GM21576 (cell line): ENCODE measurements at regions not wholly inside any gene's neighbourhood (a gene's known extent, or its start where the extent isn't known, plus 50 kb on each side); places are given as distances from the start of the nearest gene placed in this dataset.

Experiments
- ATAC-seq: cut with Tn5 transposase; IDR thresholded peaks from one replicate; pipeline ENCODE4 v1.9.1; 2021; ENCODE audit warnings: mild to moderate bottlenecking, moderate library complexity; ENCODE audit not compliant: unreplicated experiment

DNA sequence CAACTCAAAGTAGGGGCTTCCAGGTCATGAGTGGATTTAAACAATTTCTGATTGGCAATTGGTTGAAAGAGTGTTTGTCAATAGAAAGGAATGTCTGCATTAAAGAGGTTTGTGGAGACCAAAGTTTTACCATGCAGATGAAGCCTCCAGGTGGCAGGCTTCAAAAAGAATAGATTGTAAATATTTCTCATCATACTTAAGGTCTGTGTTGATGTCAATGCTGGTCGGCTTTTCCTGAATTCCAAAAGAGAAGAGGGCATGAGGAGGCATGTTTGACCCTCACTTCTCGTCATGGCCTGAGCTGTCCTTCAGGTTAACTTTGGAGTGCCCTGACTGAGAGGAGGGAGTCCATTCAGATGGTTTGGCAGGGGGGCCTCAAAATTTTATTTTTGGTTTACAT is 125.4 kb upstream of the RFC3 start:
- ATAC-seq = no peak

DNA sequence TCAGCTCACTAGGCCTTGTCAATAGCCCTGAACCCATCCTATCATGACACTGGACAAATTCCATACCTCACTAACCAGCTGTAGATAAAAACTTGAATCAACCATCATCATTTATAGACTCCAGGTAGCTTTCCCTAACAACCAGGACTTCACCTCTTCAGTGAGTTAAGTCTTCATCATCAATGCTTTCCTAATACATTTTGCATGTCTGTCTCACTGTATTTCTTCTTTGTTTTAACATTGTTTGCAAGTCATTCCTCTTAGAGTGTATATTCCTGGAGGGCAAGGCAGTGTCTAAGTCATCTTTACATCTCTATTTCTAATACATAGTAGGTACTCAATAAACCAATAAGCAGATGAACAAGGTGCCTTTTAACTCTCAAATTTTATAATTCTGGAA is 123.4 kb upstream of the RFC3 start:
- no peak for ATAC-seq

DNA sequence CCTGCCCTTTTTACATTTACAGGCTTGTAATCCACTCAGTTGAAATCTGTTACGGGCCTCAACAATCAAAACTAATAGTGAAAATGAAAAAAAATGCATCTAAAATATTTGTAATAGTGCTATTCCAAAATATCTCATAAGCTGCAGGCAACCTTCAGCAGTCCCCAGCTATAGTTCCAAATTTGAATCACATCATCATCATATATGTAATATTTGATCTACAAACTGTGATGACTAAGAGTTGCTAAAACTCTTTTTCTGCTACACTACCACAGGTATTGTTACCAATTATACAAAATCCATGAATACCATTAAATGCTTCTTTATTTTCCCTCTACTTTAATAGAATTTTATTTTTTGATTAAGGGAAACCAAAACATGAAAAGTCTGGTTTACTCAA is 121.4 kb upstream of the RFC3 start:
- ATAC-seq = no peak

DNA sequence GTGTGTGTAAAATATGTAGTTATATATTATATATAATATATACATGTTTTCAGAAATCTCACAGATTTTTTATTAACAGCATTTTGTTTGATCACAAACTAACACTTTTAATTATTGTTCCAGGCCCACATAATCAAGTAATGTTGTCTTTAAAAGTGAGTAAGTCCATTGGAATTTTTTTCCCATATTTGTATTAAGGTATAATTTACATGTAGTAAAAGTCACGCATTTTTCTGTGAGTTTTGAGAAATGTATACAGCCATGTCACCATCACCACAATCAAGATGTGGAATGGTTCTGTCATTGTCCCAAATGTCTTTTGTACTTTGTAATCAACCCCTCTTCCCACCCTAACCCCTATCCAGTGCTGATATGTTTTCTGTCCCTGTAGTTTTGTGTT is 120.0 kb upstream of the RFC3 start:
- ATAC-seq = no peak

DNA sequence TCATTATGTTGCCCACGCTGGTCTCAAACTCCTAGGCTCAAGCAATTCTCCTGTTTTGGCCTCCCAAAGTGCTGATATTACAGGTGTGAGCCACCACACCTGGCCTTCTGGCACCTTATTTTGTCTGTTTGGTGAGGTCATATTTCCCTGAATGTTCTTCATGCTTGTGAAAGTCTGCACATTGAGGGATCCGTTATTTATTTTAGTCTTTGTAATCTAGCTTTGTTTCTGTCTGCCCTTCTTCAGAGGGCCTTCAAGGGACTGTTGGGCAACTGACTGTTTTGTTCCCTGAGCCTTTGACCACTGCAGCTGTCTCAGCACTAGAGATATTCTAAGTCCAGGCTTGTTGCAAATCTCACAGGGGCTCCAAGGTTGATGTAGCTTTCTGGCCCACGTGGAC is 110.5 kb upstream of the RFC3 start:
- no peak for ATAC-seq

DNA sequence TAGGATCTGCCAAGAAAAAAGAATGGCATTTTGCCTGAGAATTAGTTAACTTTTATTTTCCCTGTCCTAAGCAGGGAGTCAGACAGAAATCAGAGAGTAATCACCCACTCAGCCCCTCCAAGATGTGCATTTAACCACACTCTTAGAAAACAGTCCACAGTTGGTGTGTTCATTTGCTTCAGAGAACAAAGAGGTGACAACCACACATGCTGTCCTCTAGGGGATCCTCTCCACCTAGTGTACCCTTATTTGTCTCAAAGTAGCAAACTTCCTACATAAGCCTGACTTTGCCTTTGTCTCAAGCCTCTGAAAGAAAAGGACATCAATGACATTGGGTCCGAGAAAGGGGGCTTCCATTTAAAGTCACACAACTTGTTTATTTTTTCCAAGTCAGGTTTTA is 107.0 kb upstream of the RFC3 start:
- ATAC-seq = no peak

DNA sequence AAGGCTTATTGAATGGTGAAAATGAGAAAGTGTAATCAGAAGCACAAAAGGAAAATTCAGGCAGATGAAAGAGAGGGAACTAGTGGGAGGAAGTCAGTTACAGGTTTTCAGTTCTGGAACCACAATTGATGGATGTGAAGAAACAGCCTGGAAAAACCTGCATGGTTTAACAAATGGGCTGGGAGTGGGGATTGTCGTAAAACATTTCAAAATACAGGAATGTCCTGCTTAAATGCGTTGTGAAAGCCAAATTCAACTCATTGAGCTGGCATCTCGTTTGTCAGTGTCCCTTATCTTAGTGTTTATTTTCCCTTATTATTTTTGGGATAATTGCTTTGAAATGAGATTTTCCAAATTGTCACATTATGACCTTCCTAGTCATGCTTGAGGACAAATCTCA is 106.5 kb upstream of the RFC3 start:
- ATAC-seq = no peak

DNA sequence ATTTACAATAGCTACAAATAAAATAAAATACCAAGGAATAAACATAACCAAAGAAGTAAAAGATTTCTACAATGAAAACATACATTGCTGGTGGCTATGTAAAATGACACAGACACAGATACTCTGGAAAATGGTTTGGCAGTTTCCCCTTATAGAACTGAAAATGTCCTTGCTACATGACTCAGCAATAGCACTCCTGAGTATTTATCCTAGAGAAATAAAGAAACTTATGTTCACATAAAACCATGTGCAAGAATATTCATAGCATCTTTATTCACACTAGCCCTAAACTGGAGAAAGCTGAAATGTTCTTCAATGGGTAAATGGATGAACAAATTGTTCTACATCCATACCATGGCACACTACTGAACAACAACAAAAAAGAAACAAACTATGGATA is 100.2 kb upstream of the RFC3 start:
- ATAC-seq = no peak

DNA sequence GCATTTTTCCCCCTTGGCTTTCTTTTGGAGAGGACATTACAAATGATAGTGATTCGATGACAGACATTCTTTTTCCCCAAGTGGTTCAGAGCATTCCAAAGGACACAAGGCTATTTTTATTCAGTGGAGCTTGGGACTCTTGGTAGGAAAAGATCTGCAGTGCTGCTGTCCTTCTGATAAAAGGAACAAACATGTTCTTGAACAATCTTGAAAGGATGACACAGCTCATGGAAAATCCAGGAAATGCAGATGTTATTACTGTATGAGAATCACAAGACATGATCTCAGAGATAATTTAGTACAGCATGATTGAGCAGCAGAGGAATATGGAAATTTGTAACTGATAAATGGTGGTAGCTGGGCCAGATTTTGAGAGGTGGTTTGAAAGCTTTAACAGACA is 96.2 kb upstream of the RFC3 start:
- no peak for ATAC-seq

DNA sequence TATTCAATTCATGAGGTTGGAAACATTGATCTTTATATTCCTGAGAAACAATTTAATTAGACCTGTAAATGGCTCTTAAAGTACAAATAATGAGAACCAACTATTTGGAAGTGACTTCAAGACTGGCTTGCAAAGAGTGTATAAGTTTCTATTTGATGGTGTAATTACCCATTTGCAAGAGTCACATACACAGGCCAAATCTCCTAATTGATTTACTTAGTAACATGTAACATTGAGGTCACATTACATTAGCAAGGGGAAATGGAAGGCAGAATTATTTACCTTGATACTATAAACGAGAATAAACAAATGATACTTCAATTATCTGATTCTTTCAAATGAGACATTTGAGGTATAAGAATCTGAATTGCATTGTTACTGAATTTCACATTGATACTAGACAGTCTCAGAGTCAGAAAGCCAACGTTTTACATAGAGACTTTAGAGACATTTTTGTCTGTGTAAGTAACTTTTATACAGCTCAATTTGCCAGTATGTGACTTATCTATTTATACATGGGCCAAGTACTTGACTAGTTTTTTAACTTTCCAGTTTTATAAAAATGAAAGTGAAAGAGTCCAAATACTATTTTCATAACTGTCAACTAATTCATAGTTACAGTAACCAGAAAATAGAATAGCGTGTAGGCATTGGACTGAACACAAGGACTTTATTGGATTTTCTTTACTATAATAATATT is 95.6 kb upstream of the RFC3 start:
- no peak for ATAC-seq

DNA sequence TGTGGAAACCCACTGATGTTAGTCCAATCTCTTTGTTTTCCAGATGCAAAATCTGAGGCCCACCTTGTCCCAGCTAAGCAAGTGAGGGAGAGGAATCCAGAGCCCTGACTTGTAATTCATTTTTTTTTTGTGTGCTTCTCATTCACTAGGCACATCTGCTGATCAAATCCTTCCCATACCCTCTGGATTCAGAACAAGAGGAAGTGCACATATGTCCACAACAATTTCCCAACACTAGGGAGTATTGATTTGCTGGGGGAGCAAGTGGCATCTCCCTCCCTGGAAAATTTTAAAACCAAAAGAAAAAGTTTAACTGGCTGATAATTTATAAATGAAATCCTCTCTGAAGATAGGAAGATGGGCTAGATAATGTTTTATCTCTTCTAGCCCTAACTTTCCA is 94.6 kb upstream of the RFC3 start:
- no peak for ATAC-seq

DNA sequence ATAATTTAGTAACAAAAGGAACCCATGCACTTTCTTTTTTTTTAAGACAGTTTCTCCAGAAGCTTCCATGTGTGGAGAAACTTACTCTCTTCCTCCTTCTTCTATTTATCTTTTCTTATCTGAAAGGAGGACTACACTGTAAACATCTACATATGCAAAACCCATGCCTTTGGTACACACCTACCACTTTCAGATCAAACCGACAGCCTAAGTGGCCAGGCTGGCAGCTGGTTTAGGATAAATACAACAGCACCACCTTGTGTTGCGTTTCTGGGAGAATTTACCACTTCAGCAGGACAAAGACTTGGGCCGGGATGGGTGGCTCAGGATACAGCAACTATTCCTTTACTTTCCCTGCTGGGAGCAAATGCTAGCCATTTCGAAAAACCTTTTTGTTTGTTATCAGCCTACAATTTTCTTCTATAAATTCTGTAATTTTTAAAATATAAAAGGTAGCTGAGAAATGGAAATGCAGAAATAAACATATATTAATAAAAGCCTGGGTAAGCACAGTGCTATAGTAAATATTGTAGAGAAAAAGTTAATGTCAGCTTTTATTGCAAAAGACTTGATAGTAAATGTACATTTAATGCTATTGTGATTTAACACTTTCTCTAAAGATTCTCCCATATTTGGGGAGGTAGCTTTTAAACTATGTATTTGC is 94.0 kb upstream of the RFC3 start:
- ATAC-seq = peak; percentile 60

DNA sequence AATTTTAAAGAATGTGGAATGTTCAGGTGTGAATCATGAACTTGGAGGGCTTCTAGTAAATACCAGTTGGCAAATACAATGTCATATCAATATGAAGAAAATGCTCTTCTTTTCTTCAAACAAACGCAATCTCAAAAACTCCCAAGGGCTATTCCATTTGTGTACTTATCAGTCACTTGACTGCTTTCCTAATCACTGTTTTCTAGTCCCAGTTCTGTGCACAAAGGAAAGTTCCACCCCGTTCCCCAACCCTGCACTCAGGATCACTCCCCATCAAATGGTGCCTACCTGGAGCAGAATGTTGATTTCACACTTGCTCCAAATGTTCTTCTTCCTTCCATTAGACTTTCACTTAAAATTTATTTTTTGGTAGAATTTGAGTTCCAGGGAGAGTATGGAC is 92.6 kb upstream of the RFC3 start:
- no peak for ATAC-seq

DNA sequence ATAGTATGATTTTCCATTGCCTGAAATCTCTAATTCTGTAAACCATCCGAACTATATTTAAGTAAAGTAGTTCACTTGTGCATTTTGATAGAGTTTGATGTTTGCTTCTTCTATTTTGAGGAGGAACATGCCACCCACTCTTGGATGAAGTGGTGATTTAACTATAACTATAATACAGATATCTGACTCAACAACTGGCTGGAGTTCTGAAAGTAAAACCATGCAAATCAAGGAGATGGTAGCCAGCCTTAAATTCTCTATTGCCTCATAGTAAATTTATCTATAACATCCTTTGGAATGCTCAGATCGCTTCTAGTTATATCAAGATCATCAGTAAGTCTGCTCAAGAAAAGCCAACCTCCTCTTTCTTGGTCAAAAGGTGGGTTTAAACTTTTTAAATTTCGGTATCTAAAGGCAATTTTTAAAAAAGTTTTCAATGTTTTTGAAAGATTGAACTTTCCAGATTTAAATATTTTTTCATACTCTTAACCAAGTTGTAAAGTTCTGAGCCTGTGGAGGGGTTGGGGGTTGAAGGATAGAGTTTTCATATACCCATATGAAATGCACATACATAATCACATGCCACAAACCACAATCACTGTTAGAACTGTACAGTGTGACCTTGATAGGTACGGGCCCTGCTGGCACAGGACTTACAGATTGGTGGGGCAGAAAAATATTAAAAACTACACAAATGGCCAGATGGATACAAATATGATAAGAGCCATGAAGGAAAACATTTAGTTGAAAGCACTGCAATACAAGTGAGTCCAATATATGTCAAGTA is 90.5 kb upstream of the RFC3 start:
- ATAC-seq = no peak

DNA sequence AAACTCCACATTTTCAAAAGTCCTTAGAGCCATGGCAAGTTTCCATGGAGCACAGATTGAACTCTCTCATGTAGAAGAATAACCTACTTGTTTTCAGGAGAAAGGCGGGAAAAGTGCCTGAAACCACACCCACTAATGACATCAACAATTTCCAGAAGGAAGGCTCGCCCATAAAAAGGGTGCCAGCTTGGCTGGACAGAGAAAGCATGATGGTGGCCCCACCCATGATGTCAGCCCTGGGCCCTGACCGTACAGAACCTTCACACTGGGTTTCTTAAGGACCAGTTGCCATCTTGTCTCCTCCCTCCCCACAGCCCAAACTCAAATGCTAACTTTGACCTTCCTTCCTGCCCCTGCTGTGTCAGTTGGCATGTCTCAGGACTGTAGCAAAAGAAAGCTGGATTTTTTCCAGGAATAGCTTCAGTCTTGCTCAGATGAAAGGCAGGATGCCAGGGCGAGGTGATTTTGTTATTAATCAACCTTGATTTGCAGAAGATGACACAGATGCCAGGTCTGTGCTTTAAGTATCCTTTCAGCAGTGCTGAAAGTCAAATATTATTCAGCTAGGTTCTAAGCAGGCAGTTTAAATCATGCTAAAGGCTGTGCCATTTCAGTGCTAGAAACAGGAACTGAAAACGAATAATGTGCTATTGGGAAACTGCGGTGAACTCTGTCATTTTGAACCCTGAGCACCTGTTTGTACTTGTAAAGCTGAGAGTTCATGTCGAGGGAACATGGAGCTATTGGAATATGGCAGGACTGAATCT is 89.5 kb upstream of the RFC3 start:
- ATAC-seq = peak; percentile 82

DNA sequence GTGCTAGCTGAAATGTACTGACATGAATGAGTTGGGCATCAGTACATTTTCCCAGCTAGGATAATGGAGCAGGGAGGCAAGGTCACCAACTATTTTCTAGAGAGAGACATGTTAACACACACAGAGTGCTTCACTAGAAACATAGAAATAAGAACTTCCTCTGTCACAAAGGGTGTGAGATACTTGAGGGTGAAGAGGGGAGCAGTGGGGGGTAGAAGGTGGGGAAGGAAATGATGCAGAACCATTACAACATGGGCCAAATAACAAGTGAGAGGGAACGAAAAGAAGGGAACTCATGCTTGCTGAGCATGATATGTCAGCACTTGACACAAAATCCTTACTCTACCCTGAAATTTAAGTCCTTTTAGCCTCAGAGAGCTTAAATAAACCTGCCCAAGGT is 87.8 kb upstream of the RFC3 start:
- peak; percentile 36 for ATAC-seq

DNA sequence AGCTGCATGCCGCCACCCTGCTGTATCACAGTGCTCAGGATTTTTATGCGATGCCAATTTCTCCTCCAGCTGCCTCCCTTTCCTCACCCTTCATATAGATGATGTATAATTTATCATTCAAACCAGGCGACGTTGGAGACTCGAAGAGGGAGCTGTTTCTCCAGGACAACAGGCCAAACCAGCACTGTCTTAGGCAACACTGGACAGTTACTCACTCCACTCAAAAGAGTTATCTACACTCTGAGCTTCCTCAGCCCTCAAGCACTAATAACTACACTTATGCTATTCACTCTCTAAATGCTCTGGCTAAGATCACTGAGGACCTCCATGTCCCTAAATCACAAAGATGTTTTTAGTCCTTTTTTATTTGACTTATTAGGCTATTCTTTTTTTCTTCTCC is 87.3 kb upstream of the RFC3 start:
- no peak for ATAC-seq

DNA sequence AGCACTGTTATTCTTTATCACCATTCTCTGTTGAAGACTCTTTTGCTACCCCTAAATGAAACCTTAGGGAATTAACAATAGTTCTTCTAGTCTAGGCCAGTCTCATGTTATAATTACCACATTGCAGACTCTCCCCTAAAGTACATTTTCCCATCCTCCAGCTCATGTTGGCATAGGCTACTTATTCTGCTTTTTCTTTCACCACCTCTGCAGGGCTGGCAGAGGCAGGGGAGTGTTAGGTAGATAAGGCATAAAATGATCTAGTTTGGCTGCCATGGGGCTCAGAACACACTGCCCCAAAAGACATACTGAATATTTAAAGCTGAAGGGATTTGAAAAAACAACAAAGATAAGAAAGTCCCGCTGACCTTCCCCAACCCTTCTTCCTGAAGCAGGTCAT is 82.7 kb upstream of the RFC3 start:
- ATAC-seq = no peak

DNA sequence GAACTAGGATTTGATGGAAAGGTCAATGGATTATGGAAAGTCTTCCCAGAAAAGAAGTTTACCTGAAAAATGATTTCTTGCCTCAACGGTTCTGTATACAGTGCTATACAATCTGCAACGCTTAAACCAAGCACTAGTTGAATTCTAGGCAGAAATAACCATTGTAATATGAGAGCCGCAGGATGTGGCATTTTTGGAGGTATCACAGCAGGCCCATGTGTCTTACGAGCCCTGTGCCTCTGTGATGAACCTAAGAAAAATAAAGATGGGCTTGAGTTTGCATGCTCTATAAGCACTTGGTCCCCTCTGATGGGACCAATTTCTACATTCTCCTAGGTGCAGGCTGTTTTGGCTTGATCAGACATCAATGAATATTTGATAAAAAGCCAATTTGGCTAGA is 78.7 kb upstream of the RFC3 start:
- no peak for ATAC-seq

DNA sequence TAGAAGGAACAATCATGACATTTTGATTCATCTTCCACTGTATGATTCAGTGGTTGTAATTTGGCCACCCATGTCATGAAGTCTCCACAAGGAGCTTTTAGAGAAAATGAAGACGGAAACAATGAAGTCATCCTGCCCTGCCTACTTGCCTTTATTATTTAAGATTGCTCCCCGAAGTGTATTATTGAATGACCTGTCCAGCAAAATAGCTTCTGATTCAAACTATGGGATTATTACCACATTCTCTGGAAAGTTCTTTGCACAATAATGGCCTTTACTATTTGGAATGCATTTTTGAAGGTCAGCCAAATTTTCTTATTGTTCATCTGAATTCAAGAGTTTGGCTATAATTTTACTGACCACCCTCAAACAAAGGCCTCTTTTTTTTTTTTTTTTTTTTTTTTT is 77.8 kb upstream of the RFC3 start:
- ATAC-seq = no peak

DNA sequence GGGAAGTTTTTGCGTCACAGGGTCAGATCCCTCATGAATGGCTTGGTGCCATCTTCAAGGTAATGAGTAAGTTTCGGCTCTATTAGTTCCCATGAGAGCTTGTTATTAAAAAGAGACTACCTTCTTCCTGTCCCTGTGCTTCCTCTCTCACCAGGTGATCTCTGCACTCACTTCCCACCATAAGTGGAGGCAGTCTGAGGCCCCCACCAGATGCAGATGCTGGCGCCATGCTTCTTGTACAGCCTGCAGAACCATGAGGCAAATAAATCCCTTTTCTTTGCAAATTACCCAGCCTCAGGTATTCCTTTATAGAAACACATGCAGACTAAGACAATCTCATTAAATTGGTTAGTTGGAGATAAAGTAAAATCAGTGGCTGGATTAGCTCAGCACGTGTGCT is 75.6 kb upstream of the RFC3 start:
- ATAC-seq = no peak
